OCI-LY3 (cell line): ENCODE measurements at regions not wholly inside any gene's neighbourhood (a gene's known extent, or its start where the extent isn't known, plus 50 kb on each side); places are given as distances from the start of the nearest gene placed in this dataset.

ENCODE experiments used
- CTCF ChIP-seq: fragments of 200-600, 300-600 bp; sonication (generic); IDR thresholded peaks from 2 replicates; pipeline ENCODE4 v1.5.1; 2014; ENCODE audit warnings: antibody characterized with exemption, low read length, low read depth
- EZH2phosphoT487 ChIP-seq: fragments of 200-600 bp; shearing (Covaris generic); IDR thresholded peaks from 2 replicates; pipeline ENCODE4 v1.6.1; 2018; ENCODE audit warnings: antibody characterized with exemption, mixed run types, low read depth

- no peak for TF ChIP-seq CTCF
- no peak for TF ChIP-seq EZH2phosphoT487
Observed at GRCh38 chr12:76713130-76713529, 50.8 kb upstream of the ZDHHC17 start.
